NCI-H524 (cell line): ENCODE measurements at regions not wholly inside any gene's neighbourhood (a gene's known extent, or its start where the extent isn't known, plus 50 kb on each side); places are given as distances from the start of the nearest gene placed in this dataset.
"Not testable (repeated sequence)": the region's sequence is repeated elsewhere in the genome, so short reads cannot be mapped to it uniquely, and the experiment has no call there.

Experiments
- DNase-seq, 2 experiments: peaks; one replicate each; lab custom pipeline; 2025; lab: John Stamatoyannopoulos, UW

DNA sequence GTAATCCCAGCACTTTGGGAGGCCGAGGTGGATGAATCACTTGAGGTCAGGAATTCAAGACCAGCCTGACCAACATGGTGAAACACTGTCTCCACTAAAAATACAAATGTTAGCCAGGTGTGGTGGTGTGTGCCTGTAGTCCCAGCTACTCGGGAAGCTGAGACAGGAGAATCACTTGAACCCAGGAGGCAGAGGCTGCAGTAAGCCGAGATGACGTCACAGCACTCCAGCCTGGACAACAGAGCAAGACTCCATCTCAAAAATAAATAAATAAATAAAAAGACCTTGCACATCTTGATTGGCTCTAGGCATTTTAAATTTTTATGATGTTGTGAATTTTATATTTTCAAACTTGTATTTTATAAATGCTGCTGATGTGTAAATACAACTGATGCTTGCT is 141.7 kb downstream of the ARRDC3 start:
- not testable (repeated sequence) for DNase-seq

GRCh38 chr5:91240175-91240574 is 142.9 kb downstream of the ARRDC3 start:
- no peak for DNase-seq

GRCh38 chr5:91235271-91235694 is 147.8 kb downstream of the ARRDC3 start:
- DNase-seq, result no peak

DNA sequence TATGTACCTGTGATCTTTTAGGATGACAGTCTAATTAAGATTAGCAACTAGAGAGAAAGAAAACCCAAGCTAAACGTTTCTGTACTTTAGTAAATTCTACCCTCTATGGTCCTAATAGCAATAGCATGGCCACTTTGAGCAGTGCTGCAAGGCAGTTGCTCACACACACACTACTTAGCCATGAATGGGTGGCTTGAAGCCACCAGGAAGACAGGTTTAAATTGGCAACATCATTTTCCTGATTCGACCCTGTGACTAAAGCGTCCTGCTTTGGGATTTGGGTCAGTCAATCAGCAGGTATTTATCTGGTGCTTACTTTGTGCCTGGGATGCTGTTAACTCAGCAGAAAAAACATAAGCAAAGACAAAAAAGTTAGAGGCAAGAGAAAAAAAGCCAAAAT is 150.6 kb downstream of the ARRDC3 start:
- no peak for DNase-seq

GRCh38 chr5:91229031-91229727 is 153.9 kb downstream of the ARRDC3 start:
- DNase-seq, result no peak

GRCh38 chr5:91228188-91228587 is 154.9 kb downstream of the ARRDC3 start:
- DNase-seq, result no peak

- DNase-seq, result peak in 1 of 2 experiments; percentile 15
Observed at GRCh38 chr5:91225848-91226686, 157.1 kb downstream of the ARRDC3 start.

GRCh38 chr5:91224969-91225368 is 158.1 kb downstream of the ARRDC3 start:
- peak in 1 of 2 experiments; percentile 62 for DNase-seq

- no peak for DNase-seq
Observed at GRCh38 chr5:91224456-91224855, 158.7 kb downstream of the ARRDC3 start.

GRCh38 chr5:91223886-91224285 is 159.2 kb downstream of the ARRDC3 start:
- no peak for DNase-seq

GRCh38 chr5:91222482-91222881 is 160.6 kb downstream of the ARRDC3 start:
- no peak for DNase-seq

- DNase-seq, result no peak
Observed at GRCh38 chr5:91221917-91222316, 161.2 kb downstream of the ARRDC3 start.

GRCh38 chr5:91219803-91220371 is 163.2 kb downstream of the ARRDC3 start:
- DNase-seq, result no peak

- DNase-seq, result no peak
Observed at GRCh38 chr5:91219091-91219802, 163.9 kb downstream of the ARRDC3 start.

DNA sequence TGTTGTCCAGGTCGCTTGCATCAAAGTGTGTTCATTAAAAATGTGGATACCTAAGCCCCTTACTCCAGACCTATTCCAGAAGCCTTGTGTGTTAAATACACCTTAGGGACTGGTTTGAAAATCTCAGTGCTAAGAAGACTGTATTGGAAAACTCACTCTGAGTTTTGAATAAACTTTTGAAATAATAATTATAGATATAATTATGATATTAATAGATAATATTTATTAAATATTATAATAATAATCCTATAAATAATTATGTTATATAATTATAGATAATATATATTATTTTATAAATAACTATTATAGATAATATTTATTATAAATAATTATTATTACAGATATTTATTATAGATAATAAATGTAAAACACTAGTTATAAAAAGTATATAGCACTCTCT is 165.3 kb downstream of the ARRDC3 start:
- no peak for DNase-seq

GRCh38 chr5:91214571-91214970 is 168.5 kb downstream of the ARRDC3 start:
- no peak for DNase-seq
